RPMI7951 (cell line): ENCODE measurements at regions not wholly inside any gene's neighbourhood (a gene's known extent, or its start where the extent isn't known, plus 50 kb on each side); places are given as distances from the start of the nearest gene placed in this dataset.

Experiments
- DNase-seq: peaks from one replicate; pipeline ENCODE4 v3.0.0-alpha.2; 2012; ENCODE audit warnings: low read depth

GRCh38 chr9:99365233-99365980, 143.3 kb downstream of the SEC61B start:
- peak; percentile 72 for DNase-seq

GRCh38 chr9:99366183-99366582, 144.1 kb downstream of the SEC61B start:
- no peak for DNase-seq

DNA sequence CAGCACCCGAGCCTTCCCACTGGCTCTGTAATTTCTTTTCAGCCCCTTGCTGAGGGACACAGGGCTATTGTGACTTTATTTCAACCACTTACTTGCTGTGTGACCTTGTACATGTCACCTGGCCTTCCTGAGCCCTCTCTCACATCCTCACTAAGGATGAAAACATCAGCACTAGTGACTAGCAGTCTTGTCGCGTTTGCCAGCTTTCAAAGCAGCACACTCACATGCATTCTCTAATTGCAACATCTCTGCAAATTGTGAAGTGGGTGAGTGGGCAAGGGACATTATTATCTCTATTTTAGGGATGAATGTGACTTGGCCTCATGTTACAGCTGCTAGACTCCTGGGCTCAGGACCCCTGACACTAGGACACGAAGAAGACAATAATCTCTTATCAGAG, 144.5 kb downstream of the SEC61B start:
- no peak for DNase-seq

- DNase-seq, result peak; percentile 88
Observed at GRCh38 chr9:99368341-99369326, 146.6 kb downstream of the SEC61B start.

DNA sequence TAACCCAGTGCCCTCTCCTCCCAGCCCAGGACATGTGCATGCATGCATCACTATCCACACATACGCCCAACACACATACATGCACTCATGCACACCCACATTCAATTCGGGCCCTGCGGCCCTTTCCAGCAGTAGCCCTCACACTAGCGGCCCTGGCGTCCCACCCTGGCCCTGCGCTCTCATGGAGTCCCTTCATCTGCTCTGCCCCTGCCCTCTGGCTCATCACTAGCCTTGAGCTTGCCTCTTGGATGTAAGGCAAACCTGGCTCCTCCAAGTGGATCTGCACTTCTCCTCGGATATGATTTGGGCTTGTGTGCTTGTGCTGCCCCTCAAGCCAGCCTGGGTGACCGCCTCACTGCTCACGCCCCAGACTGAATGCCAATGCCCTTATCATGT, 147.2 kb downstream of the SEC61B start:
- DNase-seq, result no peak

DNA sequence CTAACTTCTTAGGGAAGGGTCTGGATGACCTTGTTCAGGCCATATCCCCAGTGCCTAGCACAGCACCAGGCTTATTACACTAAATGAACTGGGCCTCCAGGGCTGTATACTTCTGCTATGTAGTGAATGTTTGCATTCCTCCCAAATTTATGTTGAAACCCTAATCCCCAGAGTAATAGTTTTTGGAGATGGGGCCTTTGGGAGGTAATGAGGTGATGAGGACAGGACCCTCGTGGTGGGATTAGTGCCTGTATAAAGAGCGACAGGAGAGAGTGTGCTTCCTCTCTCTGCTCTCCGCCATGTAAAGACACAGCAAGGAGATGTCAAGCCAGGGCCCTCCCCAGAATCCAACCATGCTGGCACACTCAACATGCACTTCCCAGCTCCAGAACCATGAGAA, 148.3 kb downstream of the SEC61B start:
- DNase-seq, result no peak

DNA sequence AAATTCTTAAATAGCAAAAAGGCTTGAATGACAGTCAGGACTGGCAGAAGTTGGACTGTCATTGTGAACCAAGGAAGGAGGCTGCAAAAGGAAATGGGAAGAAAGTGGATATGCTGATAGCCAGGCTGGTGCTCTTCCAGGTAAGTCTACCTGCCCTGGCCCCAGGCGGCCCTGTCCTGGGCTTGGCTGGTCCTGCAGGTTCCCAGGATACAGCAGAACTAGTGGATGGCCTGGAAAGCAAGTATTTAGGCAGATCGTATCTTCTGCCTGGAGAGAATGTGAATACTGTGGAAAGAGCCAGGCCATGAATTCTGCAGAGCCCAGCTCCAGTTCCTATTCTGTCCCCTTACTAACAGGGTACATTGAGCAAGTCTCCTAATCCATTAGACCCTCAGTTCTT, 149.3 kb downstream of the SEC61B start:
- DNase-seq, result no peak

DNA sequence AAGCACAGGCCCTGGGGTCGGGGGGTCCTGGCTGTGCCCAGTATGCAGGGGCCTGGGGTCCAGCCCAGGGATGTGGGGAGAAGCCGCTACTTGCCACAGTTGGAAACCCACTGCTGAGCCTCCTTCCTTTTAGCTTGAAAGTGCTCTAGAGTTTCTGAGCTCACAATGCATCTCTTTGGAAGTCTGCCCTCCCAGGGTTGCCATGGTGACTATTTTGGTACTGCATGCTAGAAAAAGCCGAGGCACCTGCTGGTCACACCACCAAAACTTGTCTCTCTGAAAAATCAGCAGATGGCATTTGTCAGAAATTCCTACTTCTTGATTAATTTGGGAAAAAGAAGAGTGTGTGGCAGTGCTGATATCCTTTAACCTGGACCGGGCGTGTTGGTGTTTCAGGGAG, 151.8 kb downstream of the SEC61B start:
- no peak for DNase-seq

DNA sequence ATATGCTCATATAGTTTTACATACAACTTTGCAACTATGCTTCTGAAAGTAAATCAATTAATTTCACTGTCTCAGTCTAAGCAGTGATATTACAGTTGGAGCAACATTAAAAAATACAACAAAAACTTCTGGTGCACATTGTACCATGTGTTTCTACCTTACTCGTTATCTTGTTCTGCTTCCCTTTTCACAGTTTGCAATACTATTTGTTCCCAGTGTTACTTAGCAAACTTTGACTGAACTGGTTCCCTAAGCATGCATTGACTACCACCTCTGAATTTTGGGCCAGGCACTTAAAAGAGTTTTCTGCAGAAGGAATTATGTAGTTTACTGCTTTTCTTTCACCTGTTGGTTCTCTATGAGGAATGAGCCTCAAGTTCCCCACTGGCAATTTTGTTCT, 152.7 kb downstream of the SEC61B start:
- DNase-seq, result no peak

- no peak for DNase-seq
Observed at GRCh38 chr9:99375481-99375880, 153.4 kb downstream of the SEC61B start.

- DNase-seq, result peak; percentile 54
Observed at GRCh38 chr9:99377790-99378775, 156.0 kb downstream of the SEC61B start.

- DNase-seq, result no peak
Observed at GRCh38 chr9:99383536-99383935, 161.5 kb downstream of the SEC61B start.

DNA sequence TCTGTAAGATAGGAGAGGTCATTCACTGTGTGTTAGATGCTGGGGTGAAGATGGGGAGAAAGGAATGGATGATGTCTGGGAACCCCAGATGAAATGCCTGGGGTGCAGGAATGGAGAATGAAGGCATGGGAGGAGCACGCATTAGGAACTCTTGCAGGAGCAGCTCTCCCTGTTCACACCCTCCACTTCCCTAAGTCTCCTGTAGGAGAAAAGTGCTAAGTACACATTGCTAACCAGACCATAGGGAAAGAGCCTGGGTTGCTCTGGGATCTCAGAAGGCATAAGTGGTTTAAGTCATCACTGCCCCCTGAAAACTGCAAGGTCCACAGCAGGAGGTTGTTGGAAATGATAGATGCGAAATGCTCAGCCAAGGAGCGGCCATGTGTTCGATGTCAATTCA, 163.1 kb downstream of the SEC61B start:
- peak; percentile 21 for DNase-seq

- DNase-seq, result peak; percentile 85
Observed at GRCh38 chr9:99385814-99386279, 163.8 kb downstream of the SEC61B start.

- no peak for DNase-seq
Observed at GRCh38 chr9:99387431-99387830, 165.3 kb downstream of the SEC61B start.

DNA sequence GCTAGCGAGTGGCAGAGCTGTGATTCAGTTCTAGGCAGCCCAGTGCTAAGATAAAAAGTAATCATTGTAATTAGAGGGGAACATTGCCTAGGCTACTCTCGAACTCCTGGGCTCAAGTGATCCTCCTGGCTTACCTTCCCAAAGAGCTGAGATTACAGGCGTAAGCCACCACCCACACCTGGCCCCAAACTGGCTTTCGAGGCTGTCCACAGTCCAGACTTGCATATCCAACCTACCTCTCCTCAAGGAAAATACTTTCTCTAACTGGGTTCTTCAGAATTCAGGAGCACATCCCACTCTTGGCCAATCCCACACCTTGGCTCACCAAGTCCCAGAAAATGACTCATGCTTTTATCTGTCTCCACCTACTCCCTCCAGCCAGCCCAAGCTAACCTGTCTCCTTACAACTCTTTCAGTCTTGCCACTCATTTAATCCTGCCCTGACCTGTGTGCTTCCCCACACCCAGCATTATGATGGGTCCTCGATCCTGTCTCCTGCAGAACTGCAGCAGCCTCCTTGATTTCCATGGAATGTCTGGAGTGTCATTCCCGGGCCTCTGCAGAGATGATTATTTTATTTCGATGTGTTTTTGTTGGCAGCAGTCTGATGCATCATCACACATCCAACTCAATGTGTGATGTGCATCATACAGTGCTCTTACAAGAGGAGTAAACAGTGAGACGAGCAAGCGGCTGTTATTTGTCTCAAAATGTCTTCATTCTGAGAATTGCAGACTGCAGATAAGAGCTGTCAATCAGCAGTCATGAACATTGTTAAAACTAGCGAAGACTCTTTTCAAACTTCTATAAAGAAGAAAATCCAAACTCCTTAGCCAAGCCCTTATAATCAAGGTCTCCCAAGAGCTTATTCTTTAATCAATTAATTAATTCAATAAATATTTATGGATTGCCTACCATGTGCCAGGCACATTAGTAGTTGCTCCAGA, 167.3 kb downstream of the SEC61B start:
- DNase-seq, result no peak

DNA sequence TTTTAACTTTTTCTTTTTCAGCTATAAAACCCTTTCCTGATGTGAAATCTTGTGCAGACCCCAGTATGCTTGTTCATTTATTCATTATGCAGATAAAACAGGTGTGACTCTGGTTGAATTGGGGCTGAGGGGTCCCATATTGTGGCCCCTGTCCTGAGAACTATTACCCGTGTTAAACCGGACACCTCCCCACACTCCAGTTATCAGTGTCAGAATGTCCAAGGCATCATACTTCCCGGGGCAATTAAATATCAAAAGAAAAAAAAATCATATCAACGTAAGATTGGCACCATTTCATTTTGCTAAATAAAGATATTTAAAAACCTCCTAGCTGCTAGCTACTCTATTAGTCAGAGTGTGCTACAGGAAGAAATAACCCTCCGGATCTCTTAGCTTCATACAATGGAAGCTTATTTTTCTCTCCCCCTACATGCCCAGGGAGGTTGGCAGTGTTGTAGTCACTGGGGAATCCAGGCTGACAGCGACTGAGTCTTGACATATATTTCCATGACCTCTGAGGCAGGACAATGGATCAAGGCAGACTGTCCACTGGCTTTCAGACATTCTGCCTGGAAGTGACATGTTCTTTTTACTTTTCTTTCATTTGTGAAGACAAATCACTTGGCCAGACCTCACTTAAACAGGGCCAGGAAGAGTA, 170.0 kb downstream of the SEC61B start:
- no peak for DNase-seq

- no peak for DNase-seq
Observed at GRCh38 chr9:99392986-99393385, 170.9 kb downstream of the SEC61B start.

- no peak for DNase-seq
Observed at GRCh38 chr9:99393993-99394392, 171.9 kb downstream of the SEC61B start.

DNA sequence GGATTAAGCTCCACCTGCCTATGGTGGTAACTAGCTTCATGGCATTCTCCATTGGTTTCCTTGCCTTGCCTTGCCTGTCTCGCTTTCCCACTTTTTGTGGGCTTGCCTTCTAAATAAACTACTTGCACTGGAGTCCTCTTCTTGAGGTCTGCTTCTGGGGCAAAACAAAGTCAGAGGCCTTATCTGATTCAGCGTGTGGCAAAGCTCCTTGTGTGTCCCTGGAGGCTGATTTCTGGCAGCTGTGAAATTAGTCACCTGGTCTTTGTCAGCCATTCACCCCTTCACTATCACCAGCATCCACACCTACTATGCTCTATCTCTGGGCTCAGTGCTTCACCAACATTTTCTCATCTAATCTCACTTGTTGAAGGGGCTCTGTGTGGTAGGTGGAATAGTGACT, 176.2 kb downstream of the SEC61B start:
- DNase-seq, result peak; percentile 54
